Stimulated activated CD4-positive, alpha-beta T cell treated with anti-CD3 and anti-CD28 coated beads, TNF-alpha, amount 100 ng/mL, for 1 hour (primary cell): ENCODE measurements at regions not wholly inside any gene's neighbourhood (a gene's known extent, or its start where the extent isn't known, plus 50 kb on each side); places are given as distances from the start of the nearest gene placed in this dataset.

Experiments
- DNase-seq, 3 donors: peaks; one replicate each; pipeline ENCODE4 v3.0.0-alpha.2; 2020; ENCODE audit warnings: low read depth in 3 of 3, low spot score in 1 of 3

GRCh38 chr4:41865306-41865980, 69.8 kb upstream of the TMEM33 start:
- DNase-seq, result no peak

GRCh38 chr4:41859087-41859486, 76.1 kb upstream of the TMEM33 start:
- no peak for DNase-seq

- DNase-seq, result no peak
Measured at GRCh38 chr4:41857226-41857641, 78.0 kb upstream of the TMEM33 start.

GRCh38 chr4:41856797-41857196, 78.4 kb upstream of the TMEM33 start:
- DNase-seq, result no peak

GRCh38 chr4:41853973-41854372, 81.3 kb upstream of the TMEM33 start:
- no peak for DNase-seq

- no peak for DNase-seq
Measured at GRCh38 chr4:41852229-41852628, 83.0 kb upstream of the TMEM33 start.

- no peak for DNase-seq
Measured at GRCh38 chr4:41851621-41852020, 83.6 kb upstream of the TMEM33 start.

- DNase-seq, result no peak
Measured at GRCh38 chr4:41844327-41844726, 90.9 kb upstream of the TMEM33 start.

- no peak for DNase-seq
Measured at GRCh38 chr4:41839916-41840854, 91.7 kb upstream of the PHOX2B start.

GRCh38 chr4:41838590-41838989, 90.1 kb upstream of the PHOX2B start:
- no peak for DNase-seq

GRCh38 chr4:41835321-41835995, 86.9 kb upstream of the PHOX2B start:
- no peak for DNase-seq

GRCh38 chr4:41832961-41833360, 84.4 kb upstream of the PHOX2B start:
- DNase-seq, result no peak

- DNase-seq, result no peak
Measured at GRCh38 chr4:41822325-41822724, 73.8 kb upstream of the PHOX2B start.

GRCh38 chr4:41820473-41820872, 71.9 kb upstream of the PHOX2B start:
- no peak for DNase-seq

- DNase-seq, result no peak
Measured at GRCh38 chr4:41819621-41820020, 71.1 kb upstream of the PHOX2B start.

- DNase-seq, result no peak
Measured at GRCh38 chr4:41815473-41815872, 66.9 kb upstream of the PHOX2B start.

- no peak for DNase-seq
Measured at GRCh38 chr4:41814565-41814964, 66.0 kb upstream of the PHOX2B start.

- DNase-seq, result no peak
Measured at GRCh38 chr4:41806807-41807206, 58.3 kb upstream of the PHOX2B start.

- DNase-seq, result no peak
Measured at GRCh38 chr4:41802590-41802989, 54.1 kb upstream of the PHOX2B start.

- no peak for DNase-seq
Measured at GRCh38 chr4:41799126-41799525, 50.6 kb upstream of the PHOX2B start.
